K562 (cell line): ENCODE measurements at regions not wholly inside any gene's neighbourhood (a gene's known extent, or its start where the extent isn't known, plus 50 kb on each side); places are given as distances from the start of the nearest gene placed in this dataset.

Source experiments
- ATAC-seq: fragments of 200-7000 bp; cut with Tn5 transposase; 3 replicates; pipeline ENCODE4 v1.9.1; 2020; ENCODE audit warnings: moderate library complexity
- BruUV-seq: library from RNA; stranded (reverse); fragments of 400-500 nt; replicated peaks from 2 replicates; lab custom pipeline; 2021; lab: Mats Ljungman, UMichigan
- CTCF ChIA-PET: fragments of 300-600 bp; formaldehyde crosslinking; extraction: SDS; loops from one replicate; lab custom pipeline; 2021; ENCODE audit warnings: low intra/inter-chr PET ratio; lab: Yijun Ruan, JAX
- POLR2A ChIA-PET: fragments of 300-600, 350-650 bp; sonication (Branson Sonifier 250); formaldehyde crosslinking; extraction: SDS; loops from one replicate; lab custom pipeline; 2021; ENCODE audit warnings: antibody characterized with exemption, inconsistent platforms; lab: Yijun Ruan, JAX
- DNase-seq, 4 experiments: peaks; one replicate each; pipeline versions ENCODE4 v3.0.0 to v3.0.0-alpha.2; 2011 to 2018; ENCODE audit warnings: low spot score in 3 of 4, mixed read lengths in 3 of 4; ENCODE audit errors: extremely low read depth in 1 of 4
- FAIRE-seq: peaks from 2 replicates; lab custom pipeline; 2011; peaks lifted over from hg19 to GRCh38; lab: Jason Lieb, UNC
- H2AFZ ChIP-seq: 2 replicates; pipeline ENCODE4 v1.6.0; 2011; ENCODE audit warnings: low read depth, low read length, control low read depth, inconsistent platforms
- H3K27ac ChIP-seq: fragments of 200-600 bp; 3 replicates; pipeline ENCODE4 v1.8.0; 2011; ENCODE audit warnings: low read depth, mild to moderate bottlenecking, control low read depth, inconsistent platforms, low read length, moderate library complexity, mixed read lengths; ENCODE audit errors: extremely low read depth
- H3K27me3 ChIP-seq, 2 experiments: fragments of 300-600 bp in 1 of 2; 2 replicates in 1 of 2; 3 replicates in 1 of 2; pipeline versions ENCODE4 v1.6.0 to v1.8.0; 2011; ENCODE audit warnings: inconsistent platforms in 2 of 2, low read length in 2 of 2, mild to moderate bottlenecking in 1 of 2, mixed read lengths in 1 of 2, moderate library complexity in 1 of 2; ENCODE audit not compliant: control insufficient read depth in 2 of 2, insufficient read depth in 2 of 2
- H3K36me3 ChIP-seq: fragments of 300-600 bp; 3 replicates; pipeline ENCODE4 v1.8.0; 2011; ENCODE audit warnings: mild to moderate bottlenecking, low read length, inconsistent platforms; ENCODE audit not compliant: control insufficient read depth, insufficient read depth
- H3K4me1 ChIP-seq, 2 experiments: fragments of 200-600 bp in 1 of 2; replicated peaks in 1 of 2; 2 replicates in 1 of 2; 3 replicates in 1 of 2; pipeline versions ENCODE4 v1.5.1 to v1.8.0; 2011; ENCODE audit warnings: inconsistent platforms in 2 of 2, low read length in 2 of 2, mild to moderate bottlenecking in 1 of 2, mixed read lengths in 1 of 2, moderate library complexity in 1 of 2; ENCODE audit not compliant: control insufficient read depth in 2 of 2, insufficient read depth in 2 of 2
- H3K4me2 ChIP-seq: 2 replicates; pipeline ENCODE4 v1.6.1; 2011; ENCODE audit warnings: low read length, control low read depth, inconsistent platforms, mixed read lengths; ENCODE audit not compliant: insufficient read depth
- H3K4me3 ChIP-seq: fragments of 200-600 bp; sonication (generic), shearing (Covaris generic); 2 replicates; pipeline ENCODE4 v1.5.1; 2016; ENCODE audit warnings: control low read depth, inconsistent platforms
- H3K79me2 ChIP-seq: fragments of 200-600 bp; 3 replicates; pipeline ENCODE4 v1.8.0; 2011; ENCODE audit warnings: low read length, inconsistent platforms; ENCODE audit not compliant: control insufficient read depth, insufficient read depth
- H3K9ac ChIP-seq, 2 experiments: 2 replicates each; pipeline versions ENCODE4 v1.6.0 to v1.6.1; 2011; ENCODE audit warnings: low read depth in 2 of 2, low read length in 2 of 2, control low read depth in 1 of 2, inconsistent platforms in 1 of 2, mild to moderate bottlenecking in 1 of 2, mixed read lengths in 1 of 2; ENCODE audit not compliant: insufficient read depth in 1 of 2
- H3K9me1 ChIP-seq: one replicate; pipeline ENCODE4 v1.6.0; 2011; ENCODE audit warnings: inconsistent platforms, mild to moderate bottlenecking, low read length, moderate library complexity; ENCODE audit not compliant: control insufficient read depth, insufficient read depth
- H3K9me3 ChIP-seq: replicated peaks from 2 replicates; pipeline ENCODE4 v1.5.1; 2011; ENCODE audit warnings: low read depth, low read length, inconsistent platforms; ENCODE audit not compliant: control insufficient read depth, insufficient read depth
- H4K20me1 ChIP-seq: replicated peaks from 2 replicates; pipeline ENCODE4 v1.6.1; 2011; ENCODE audit warnings: low read length, inconsistent platforms, mixed read lengths; ENCODE audit not compliant: control insufficient read depth, insufficient read depth
- ATF3 ChIP-seq, 2 experiments: fragments of 450-650 bp in 1 of 2; sonication (generic) in 1 of 2; formaldehyde crosslinking in 1 of 2; IDR thresholded peaks in 1 of 2; conservative IDR thresholded peaks in 1 of 2; 2 replicates each; pipeline versions ENCODE4 v1.6.1 to v1.8.1; 2016 to 2023; ENCODE audit warnings: mild to moderate bottlenecking in 2 of 2, moderate library complexity in 2 of 2, inconsistent platforms in 1 of 2, missing genetic modification reagents in 1 of 2
- CC2D1A ChIP-seq: fragments of 450-650 bp; IDR thresholded peaks from 2 replicates; pipeline ENCODE4 v1.6.1; 2017; ENCODE audit warnings: mild to moderate bottlenecking
- SAFB2 ChIP-seq: fragments of 200-400 bp; formaldehyde crosslinking; IDR thresholded peaks from 2 replicates; pipeline ENCODE4 v1.6.1; 2018; ENCODE audit warnings: borderline replicate concordance, low read length, low read depth, moderate library complexity; ENCODE audit not compliant: severe bottlenecking
- ZC3H11A ChIP-seq: IDR thresholded peaks from 2 replicates; pipeline ENCODE4 v1.6.1; 2012; ENCODE audit warnings: low read depth, low read length, improper control_type of control experiment
- ZFP30 ChIP-seq: fragments of 250-450 bp; sonication (Bioruptor Pico); IDR thresholded peaks from 2 replicates; pipeline ENCODE4 v1.8.0; 2022; ENCODE audit warnings: moderate library complexity, mild to moderate bottlenecking, inconsistent platforms, borderline replicate concordance
- ZNF212 ChIP-seq: fragments of 450-650 bp; formaldehyde crosslinking; IDR thresholded peaks from 2 replicates; pipeline ENCODE4 v1.4.0; 2020; ENCODE audit warnings: mild to moderate bottlenecking
- ZNF311 ChIP-seq: fragments of 250-450 bp; sonication (Bioruptor Pico); IDR thresholded peaks from 2 replicates; pipeline ENCODE4 v1.4.0; 2020; ENCODE audit warnings: mild to moderate bottlenecking, moderate library complexity
- ZNF551 ChIP-seq: fragments of 250-450 bp; sonication (Bioruptor Pico); IDR thresholded peaks from 2 replicates; pipeline ENCODE4 v1.5.0; 2021; ENCODE audit warnings: mild to moderate bottlenecking, moderate library complexity
- ZNF785 ChIP-seq: fragments of 250-450 bp; sonication (Bioruptor Pico); IDR thresholded peaks from 2 replicates; pipeline ENCODE4 v1.4.0; 2020; ENCODE audit warnings: mild to moderate bottlenecking
- WGBS: fragments of 100-300 bp; shearing (Covaris generic); methylation state at CpG from one replicate; pipeline ENCODE4 v1.1.6; 2016; ENCODE audit warnings: low coverage, mixed read lengths; ENCODE audit not compliant: insufficient coverage; ENCODE audit errors: missing lambda C conversion rate; 5-methylcytosine and 5-hydroxymethylcytosine counted together
- in situ Hi-C: fragments of 300-500 bp; cut with MboI; formaldehyde crosslinking; loops from 4 replicates; pipeline ENCODE4 v1.15.0; 2018; ENCODE audit warnings: inconsistent platforms, mixed read lengths
- intact Hi-C: fragments of 100-400 bp; cut with micrococcal nuclease; formaldehyde crosslinking; loops from 2 replicates; pipeline ENCODE4 v1.14.2; 2022

- H3K4me3 ChIP-seq = no peak overlapping the region
- ATAC-seq (no peak), DNase-seq (no peak)
- no peaks in the 10 kb centered on the region for H3K36me3 ChIP-seq
- ChIA-PET CTCF (no interaction called here), POLR2A (no interaction called here)
- intact Hi-C loops (no loop called here), in situ Hi-C loops (no loop called here)
- H3K4me2 ChIP-seq = no peak overlapping the region
- no peaks in the 10 kb centered on the region for H3K9me3 ChIP-seq
- no peak overlapping the region for H3K9ac ChIP-seq
- H3K9me1 ChIP-seq = no peaks in the 10 kb centered on the region
- no TSS peak for BruUV-seq
- no peak overlapping the region for H2AFZ ChIP-seq
- H3K27ac ChIP-seq = no peak overlapping the region
- H3K4me1 ChIP-seq = no peaks in the 10 kb centered on the region
- no peak for TF ChIP-seq ZNF212 (CRISPR knock-in tag)
- TF ChIP-seq ZFP30 (CRISPR knock-in tag) = no peak
- no peak for TF ChIP-seq ZNF785
- no peak for TF ChIP-seq CC2D1A
- no peak for TF ChIP-seq ZC3H11A
- TF ChIP-seq ZNF551 (CRISPR knock-in tag) = no peak
- no peak for TF ChIP-seq ZNF311 (CRISPR knock-in tag)
- TF ChIP-seq SAFB2 = no peak
- no peak for TF ChIP-seq ATF3 (IDR thresholded peaks at IDR 0.05)
- no peak for TF ChIP-seq ATF3 (CRISPR knock-in tag; conservative IDR thresholded peaks at IDR 0.05)
- TF ChIP-seq, all 486 proteins: peak for 0
- no peaks in the 10 kb centered on the region for H3K27me3 ChIP-seq
- 2% methylated on average over 3 of the region's 3 CpGs for WGBS
- H4K20me1 ChIP-seq = no peaks in the 10 kb centered on the region
- FAIRE-seq = no peak
- no peaks in the 10 kb centered on the region for H3K79me2 ChIP-seq
Observed at GRCh38 chr18:41351430-41351829, 603.6 kb upstream of the PIK3C3 start.
